ENCODE measurements at regions not wholly inside any gene's neighbourhood (a gene's known extent, or its start where the extent isn't known, plus 50 kb on each side); places are given as distances from the start of the nearest gene placed in this dataset.
"Not testable (repeated sequence)": the region's sequence is repeated elsewhere in the genome, so short reads cannot be mapped to it uniquely, and the experiment has no call there.

GRCh38 chr7:68222311-68222710 is 1225.7 kb downstream of the TYW1 start:
- no peak overlapping the region for H3K4me3 Mint-ChIP-seq

GRCh38 chr7:68224041-68224741 is 1227.6 kb downstream of the TYW1 start:
- no peaks in the 10 kb centered on the region for H3K36me3 Mint-ChIP-seq
- no peaks in the 10 kb centered on the region for H3K27me3 Mint-ChIP-seq (ENCODE audit: low read depth in 3 of 3)
- H3K27ac Mint-ChIP-seq = no peak overlapping the region
- H3K4me1 Mint-ChIP-seq = no peaks in the 10 kb centered on the region
- H3K9me3 Mint-ChIP-seq = peaks cover 3 to 37% (median 14%) of the 10 kb centered on the region in 6 donors
- no peak for DNase-seq
- H3K4me3 Mint-ChIP-seq = no peak overlapping the region

More at GRCh38 chr7:68222311-68222710, 1225.7 kb downstream of the TYW1 start:
- Mint-ChIP-seq H3K27ac (no peak overlapping the region), H3K27me3 (ENCODE audit: low read depth in 3 of 3) (no peaks in the 10 kb centered on the region), H3K9me3 (peaks cover 5 to 28% (median 15%) of the 10 kb centered on the region in 6 donors), H3K4me1 (no peaks in the 10 kb centered on the region), H3K36me3 (no peaks in the 10 kb centered on the region)
- no peak for DNase-seq

DNA sequence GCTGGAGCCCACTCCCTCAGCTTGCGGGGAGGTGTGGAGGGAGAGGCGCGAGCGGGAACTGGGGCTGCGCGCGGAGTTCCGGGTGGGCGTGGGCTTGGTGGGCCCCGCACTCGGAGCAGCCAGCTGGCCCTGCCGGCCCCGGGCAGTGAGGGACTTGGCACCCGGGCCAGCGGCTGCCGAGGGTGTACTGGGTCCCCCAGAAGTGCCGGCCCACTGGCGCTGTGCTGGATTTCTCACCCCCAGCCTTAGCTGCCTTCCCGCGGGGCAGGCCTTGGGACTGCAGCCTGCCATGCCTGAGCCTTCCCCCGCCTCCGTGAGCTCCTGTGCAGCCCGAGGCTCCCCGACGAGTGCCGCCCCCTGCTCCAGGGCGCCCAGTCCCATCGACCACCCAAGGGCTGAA is 1234.4 kb downstream of the TYW1 start:
- peaks cover 0 to 51% (median 15%) of the 10 kb centered on the region in 6 donors for H3K9me3 Mint-ChIP-seq
- H3K27me3 Mint-ChIP-seq (ENCODE audit: low read depth in 3 of 3); H3K4me3 Mint-ChIP-seq; H3K36me3 Mint-ChIP-seq; H3K4me1 Mint-ChIP-seq; DNase-seq; H3K27ac Mint-ChIP-seq: not testable (repeated sequence)

GRCh38 chr7:68235937-68236336 is 1239.3 kb downstream of the TYW1 start:
- DNase-seq = no peak
- H3K36me3 Mint-ChIP-seq = no peaks in the 10 kb centered on the region
- peaks cover 0 to 2% (median 0%) of the 10 kb centered on the region in 3 donors for H3K27me3 Mint-ChIP-seq (ENCODE audit: low read depth in 3 of 3)
- no peak overlapping the region for H3K27ac Mint-ChIP-seq
- H3K9me3 Mint-ChIP-seq = peaks cover 0 to 35% (median 12%) of the 10 kb centered on the region in 6 donors
- H3K4me1 Mint-ChIP-seq = no peaks in the 10 kb centered on the region
- no peak overlapping the region for H3K4me3 Mint-ChIP-seq

DNA sequence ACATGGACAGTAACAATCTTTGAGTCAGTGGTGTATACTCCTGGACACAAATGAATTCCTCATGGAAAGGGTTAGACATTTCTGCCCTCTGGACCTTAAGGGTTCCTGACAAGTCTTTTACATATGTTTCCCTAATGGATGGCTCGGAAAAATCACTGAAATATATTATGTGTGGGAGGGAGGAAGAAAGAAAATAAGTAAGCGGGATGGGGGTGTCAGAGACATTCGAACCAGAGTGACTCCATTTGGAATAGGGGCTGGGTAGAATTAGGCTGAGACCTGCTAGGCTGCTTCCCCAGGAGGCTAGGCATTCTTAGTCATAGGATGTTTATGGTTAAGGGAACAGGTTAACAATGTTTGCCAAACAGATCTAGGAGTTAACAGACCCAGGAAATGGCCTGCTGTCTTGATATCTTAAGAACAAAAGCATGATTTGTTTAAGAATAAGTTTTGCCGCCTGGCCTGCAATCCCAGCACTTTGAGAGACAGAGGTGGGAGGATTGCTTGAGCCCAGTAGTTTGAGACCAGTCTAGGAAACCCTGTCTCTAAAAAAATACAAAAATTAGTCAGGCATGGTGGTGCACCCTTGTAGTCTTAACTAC is 1241.7 kb downstream of the TYW1 start:
- Mint-ChIP-seq H3K27me3 (ENCODE audit: low read depth in 3 of 3) (peaks cover 0 to 2% (median 0%) of the 10 kb centered on the region in 3 donors), H3K9me3 (peaks cover 4 to 34% (median 9%) of the 10 kb centered on the region in 6 donors), H3K27ac (no peak overlapping the region), H3K36me3 (no peaks in the 10 kb centered on the region), H3K4me1 (no peaks in the 10 kb centered on the region), H3K4me3 (no peak overlapping the region)
- no peak for DNase-seq

DNA sequence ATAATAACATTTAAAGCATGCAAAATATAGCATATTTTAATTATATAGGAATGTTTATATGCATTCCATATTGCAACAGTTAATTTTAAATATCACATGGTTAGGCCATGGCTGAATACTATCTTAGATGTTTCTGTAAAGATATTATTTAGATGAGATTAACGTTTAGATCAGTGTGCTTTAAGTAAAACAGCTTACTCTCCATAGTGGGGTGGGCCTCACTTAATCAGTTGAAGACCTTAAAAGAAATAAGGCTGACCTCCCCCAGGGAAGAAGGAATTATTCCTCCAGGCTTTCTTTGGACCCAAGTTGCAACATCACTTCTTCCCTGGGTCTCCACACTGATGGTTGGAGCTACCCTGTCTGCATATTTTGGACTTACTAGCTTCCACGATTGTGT is 1246.5 kb downstream of the TYW1 start:
- peaks cover 4 to 35% (median 13%) of the 10 kb centered on the region in 6 donors for H3K9me3 Mint-ChIP-seq
- H3K4me1 Mint-ChIP-seq = no peaks in the 10 kb centered on the region

GRCh38 chr7:68244389-68244788 is 1247.8 kb downstream of the TYW1 start:
- peaks cover 0 to 4% (median 3%) of the 10 kb centered on the region in 3 donors for H3K36me3 Mint-ChIP-seq
- H3K27me3 Mint-ChIP-seq (ENCODE audit: low read depth in 3 of 3) = peaks cover 0 to 4% (median 0%) of the 10 kb centered on the region in 3 donors
- H3K4me1 Mint-ChIP-seq = no peaks in the 10 kb centered on the region
- no peak for DNase-seq
- no peak overlapping the region for H3K4me3 Mint-ChIP-seq
- no peak overlapping the region for H3K27ac Mint-ChIP-seq
- H3K9me3 Mint-ChIP-seq = peaks cover 9 to 37% (median 15%) of the 10 kb centered on the region in 6 donors

More for the DNA sequence above, 1246.5 kb downstream of the TYW1 start:
- no peak overlapping the region for H3K4me3 Mint-ChIP-seq
- H3K27ac Mint-ChIP-seq = no peak overlapping the region
- H3K27me3 Mint-ChIP-seq (ENCODE audit: low read depth in 3 of 3) = peaks cover 0 to 6% (median 0%) of the 10 kb centered on the region in 3 donors
- H3K36me3 Mint-ChIP-seq = peaks cover 0 to 4% (median 0%) of the 10 kb centered on the region in 3 donors
- no peak for DNase-seq

DNA sequence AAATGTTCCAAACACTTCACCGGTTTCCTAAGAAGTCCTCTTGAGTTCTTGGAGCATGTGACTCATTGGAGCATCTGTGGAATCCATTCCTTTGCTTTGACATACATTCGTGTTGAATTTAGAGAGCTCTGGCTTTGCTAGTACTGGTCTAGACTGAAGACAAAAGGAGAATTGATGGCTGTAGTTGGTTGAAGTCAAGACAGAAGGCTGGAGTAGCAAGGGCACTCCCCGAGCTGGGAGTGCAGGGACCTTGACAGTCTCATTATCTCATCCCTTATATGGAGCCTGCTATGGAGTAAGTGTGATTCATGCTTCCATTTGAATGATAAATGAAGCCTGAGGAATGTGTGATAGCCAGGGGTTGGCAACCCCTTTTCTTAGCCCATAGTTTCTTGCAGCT is 1249.1 kb downstream of the TYW1 start:
- Mint-ChIP-seq H3K9me3 (peaks cover 1 to 49% (median 19%) of the 10 kb centered on the region in 6 donors), H3K4me3 (no peak overlapping the region), H3K36me3 (peaks cover 0 to 6% (median 4%) of the 10 kb centered on the region in 3 donors), H3K4me1 (no peaks in the 10 kb centered on the region), H3K27ac (no peak overlapping the region), H3K27me3 (ENCODE audit: low read depth in 3 of 3) (peaks cover 0 to 4% (median 0%) of the 10 kb centered on the region in 3 donors)
- DNase-seq = no peak

GRCh38 chr7:68246189-68246633 is 1249.6 kb downstream of the TYW1 start:
- no peak for DNase-seq
- Mint-ChIP-seq H3K4me1 (no peaks in the 10 kb centered on the region), H3K9me3 (peaks cover 1 to 47% (median 19%) of the 10 kb centered on the region in 6 donors), H3K4me3 (no peak overlapping the region), H3K27me3 (ENCODE audit: low read depth in 3 of 3) (peaks cover 0 to 4% (median 0%) of the 10 kb centered on the region in 3 donors), H3K27ac (no peak overlapping the region), H3K36me3 (peaks cover 0 to 6% (median 4%) of the 10 kb centered on the region in 3 donors)

DNA sequence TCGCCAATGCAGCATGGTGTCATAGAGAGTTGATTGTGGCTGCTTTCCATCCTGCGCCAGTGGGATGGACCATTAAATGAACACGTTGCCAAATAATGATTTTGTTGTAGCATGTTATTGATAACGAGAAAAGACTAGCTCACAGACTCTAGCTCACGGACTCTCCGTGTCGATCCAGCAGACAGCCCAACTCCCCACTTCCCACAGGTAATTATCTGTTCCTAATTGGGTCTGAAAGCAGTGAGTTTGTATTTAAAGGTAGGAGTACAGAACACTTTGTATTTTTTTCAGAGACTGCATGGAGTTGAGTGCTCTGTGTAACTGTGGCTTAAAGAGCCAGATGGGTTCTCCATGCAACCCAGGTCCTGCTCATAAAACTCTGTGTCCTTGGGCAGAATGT is 1250.5 kb downstream of the TYW1 start:
- peaks cover 0 to 4% (median 2%) of the 10 kb centered on the region in 3 donors for H3K27me3 Mint-ChIP-seq (ENCODE audit: low read depth in 3 of 3)
- peaks cover under 1 to 52% (median 20%) of the 10 kb centered on the region in 6 donors for H3K9me3 Mint-ChIP-seq
- no peak for DNase-seq
- no peak overlapping the region for H3K4me3 Mint-ChIP-seq
- H3K27ac Mint-ChIP-seq = no peak overlapping the region
- peaks cover 0 to 6% (median 4%) of the 10 kb centered on the region in 3 donors for H3K36me3 Mint-ChIP-seq
- no peaks in the 10 kb centered on the region for H3K4me1 Mint-ChIP-seq

GRCh38 chr7:68247571-68247970 is 1250.9 kb downstream of the TYW1 start:
- peaks cover 0 to 56% (median 19%) of the 10 kb centered on the region in 6 donors for H3K9me3 Mint-ChIP-seq

DNA sequence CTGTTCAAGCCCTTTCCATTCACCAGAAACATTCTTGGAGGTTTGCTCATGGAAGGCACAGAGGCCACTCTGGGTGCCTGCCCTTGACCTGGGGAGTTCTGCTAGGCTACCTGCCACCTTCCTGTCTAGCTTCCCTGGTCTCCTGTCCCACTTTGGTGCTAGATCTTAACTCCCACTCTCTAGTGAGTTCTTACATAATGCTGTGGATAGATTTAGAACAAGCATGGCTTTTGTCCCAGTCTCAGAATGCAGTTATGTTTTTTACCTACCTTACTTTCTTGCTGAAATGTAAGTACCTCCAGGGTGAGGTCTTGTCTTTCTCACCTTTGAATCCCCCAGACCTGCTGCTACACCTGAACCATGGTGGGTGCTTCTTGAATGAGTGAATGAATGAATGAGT is 1252.3 kb downstream of the TYW1 start:
- Mint-ChIP-seq H3K36me3 (peaks cover 0 to 6% (median 4%) of the 10 kb centered on the region in 3 donors), H3K27me3 (ENCODE audit: low read depth in 3 of 3) (peaks cover 1 to 4% (median 2%) of the 10 kb centered on the region in 3 donors), H3K4me3 (no peak overlapping the region), H3K4me1 (no peaks in the 10 kb centered on the region), H3K9me3 (peaks cover 0 to 60% (median 17%) of the 10 kb centered on the region in 6 donors), H3K27ac (no peak overlapping the region)
- DNase-seq = no peak

More at GRCh38 chr7:68247571-68247970, 1250.9 kb downstream of the TYW1 start:
- Mint-ChIP-seq H3K4me3 (no peak overlapping the region), H3K4me1 (no peaks in the 10 kb centered on the region), H3K27ac (no peak overlapping the region), H3K27me3 (ENCODE audit: low read depth in 3 of 3) (peaks cover 0 to 4% (median 2%) of the 10 kb centered on the region in 3 donors), H3K36me3 (peaks cover 0 to 6% (median 4%) of the 10 kb centered on the region in 3 donors)
- DNase-seq = no peak

DNA sequence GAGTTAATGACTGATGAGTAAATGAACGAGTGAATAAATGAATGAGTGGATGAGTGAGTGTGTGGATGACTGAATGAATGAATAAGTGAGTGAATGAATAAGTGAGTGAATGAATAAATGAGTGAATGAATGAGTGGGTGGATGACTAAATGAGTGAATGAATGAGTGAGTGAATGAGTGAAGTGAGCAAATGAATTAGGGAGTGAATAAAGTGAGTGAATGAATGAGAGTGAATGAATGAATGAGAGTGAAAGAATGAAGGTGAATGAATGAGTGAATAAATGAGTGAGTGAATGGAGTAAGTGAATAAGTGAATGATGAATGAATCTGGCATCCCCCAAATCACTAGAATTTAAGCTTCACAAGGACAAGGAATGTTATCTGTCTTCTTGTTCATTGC is 1253.0 kb downstream of the TYW1 start:
- Mint-ChIP-seq H3K4me3 (no peak overlapping the region), H3K27me3 (ENCODE audit: low read depth in 3 of 3) (peaks cover 1 to 4% (median 2%) of the 10 kb centered on the region in 3 donors), H3K4me1 (no peaks in the 10 kb centered on the region), H3K9me3 (peaks cover 0 to 58% (median 18%) of the 10 kb centered on the region in 6 donors), H3K36me3 (peaks cover 0 to 6% (median 4%) of the 10 kb centered on the region in 3 donors), H3K27ac (no peak overlapping the region)
- no peak for DNase-seq

GRCh38 chr7:68250143-68250542 is 1253.5 kb downstream of the TYW1 start:
- H3K9me3 Mint-ChIP-seq = peaks cover 0 to 52% (median 19%) of the 10 kb centered on the region in 6 donors
- no peak overlapping the region for H3K27ac Mint-ChIP-seq
- no peak for DNase-seq
- H3K4me1 Mint-ChIP-seq = no peaks in the 10 kb centered on the region
- no peak overlapping the region for H3K4me3 Mint-ChIP-seq
- peaks cover 1 to 4% (median 3%) of the 10 kb centered on the region in 3 donors for H3K27me3 Mint-ChIP-seq (ENCODE audit: low read depth in 3 of 3)
- H3K36me3 Mint-ChIP-seq = peaks cover 0 to 6% (median 4%) of the 10 kb centered on the region in 3 donors

All from immature natural killer cell (primary cell).